Choroid plexus epithelial cell (primary cell): ENCODE measurements at regions not wholly inside any gene's neighbourhood (a gene's known extent, or its start where the extent isn't known, plus 50 kb on each side); places are given as distances from the start of the nearest gene placed in this dataset.

Experiments used
- DNase-seq: peaks from one replicate; pipeline ENCODE4 v3.0.0-alpha.2; 2010; ENCODE audit warnings: low read depth
- H3K4me3 ChIP-seq: 2 replicates; pipeline ENCODE4 v1.5.1; 2011; ENCODE audit warnings: low read depth, mild to moderate bottlenecking, control low read depth, low read length, moderate library complexity
- CTCF ChIP-seq: conservative IDR thresholded peaks from 2 replicates; pipeline ENCODE4 v1.5.1; 2011; ENCODE audit warnings: low read depth, mild to moderate bottlenecking, control low read depth, inconsistent platforms, low read length, moderate library complexity

- H3K4me3 ChIP-seq, result no peak overlapping the region
- TF ChIP-seq CTCF, result peak; percentile 69
- DNase-seq, result peak; percentile 92
Measured at GRCh38 chr5:148733601-148734438, 79.5 kb upstream of the HTR4 start.

- H3K4me3 ChIP-seq, result no peak overlapping the region
- no peak for TF ChIP-seq CTCF
- peak; percentile 20 for DNase-seq
Measured at GRCh38 chr5:148734518-148734917, 80.2 kb upstream of the HTR4 start.

- TF ChIP-seq CTCF, result no peak
- no peak overlapping the region for H3K4me3 ChIP-seq
- peak; percentile 61 for DNase-seq
Measured at GRCh38 chr5:148735301-148735835, 81.0 kb upstream of the HTR4 start.

GRCh38 chr5:148739023-148739422 lies 84.7 kb upstream of the HTR4 start:
- H3K4me3 ChIP-seq, result no peak overlapping the region
- DNase-seq, result no peak
- no peak for TF ChIP-seq CTCF

- DNase-seq, result peak; percentile 60
- H3K4me3 ChIP-seq, result no peak overlapping the region
- TF ChIP-seq CTCF, result no peak
Measured at GRCh38 chr5:148739524-148739923, 85.2 kb upstream of the HTR4 start.

GRCh38 chr5:148740079-148740858 lies 85.9 kb upstream of the HTR4 start:
- no peak for DNase-seq
- H3K4me3 ChIP-seq, result no peak overlapping the region
- TF ChIP-seq CTCF, result no peak
